HepG2 (cell line): ENCODE measurements at regions not wholly inside any gene's neighbourhood (a gene's known extent, or its start where the extent isn't known, plus 50 kb on each side); places are given as distances from the start of the nearest gene placed in this dataset.
"Not testable (repeated sequence)": the region's sequence is repeated elsewhere in the genome, so short reads cannot be mapped to it uniquely, and the experiment has no call there.

Experiments
- ATAC-seq: fragments of 200-7000 bp; cut with Tn5 transposase; 3 replicates; pipeline ENCODE4 v1.9.1; 2020; ENCODE audit warnings: mild to moderate bottlenecking, moderate library complexity
- BruUV-seq: library from RNA; stranded (reverse); fragments of 400-500 nt; replicated peaks from 2 replicates; lab custom pipeline; 2021; lab: Mats Ljungman, UMichigan
- CTCF ChIA-PET: fragments of 300-600 bp; formaldehyde crosslinking; extraction: SDS; loops from one replicate; lab custom pipeline; 2021; ENCODE audit warnings: low total read pairs, inconsistent platforms, low intra/inter-chr PET ratio; lab: Yijun Ruan, JAX
- POLR2A ChIA-PET: fragments of 350-600 bp; sonication (Branson Sonifier 250); formaldehyde crosslinking; loops from one replicate; lab custom pipeline; 2020; ENCODE audit warnings: antibody characterized with exemption, inconsistent platforms; lab: Yijun Ruan, JAX
- DNase-seq: peaks from one replicate; pipeline ENCODE4 v3.0.0-alpha.2; 2015; ENCODE audit warnings: low spot score
- FAIRE-seq: peaks from 3 replicates; lab custom pipeline; 2011; peaks lifted over from hg19 to GRCh38; lab: Jason Lieb, UNC
- H2AFZ ChIP-seq: one replicate; pipeline ENCODE4 v1.6.1; 2011; ENCODE audit warnings: low read length, inconsistent platforms
- H3K27ac ChIP-seq: fragments of 300-600 bp; 3 replicates; pipeline ENCODE4 v1.8.0; 2011; ENCODE audit warnings: mixed run types, mild to moderate bottlenecking, mixed read lengths, low read length, inconsistent platforms; ENCODE audit not compliant: insufficient read depth; ENCODE audit errors: extremely low read length
- H3K27me3 ChIP-seq, 2 experiments: fragments of 200-600 bp in 1 of 2; 2 replicates in 1 of 2; 3 replicates in 1 of 2; pipeline versions ENCODE4 v1.6.0 to v1.8.0; 2011; ENCODE audit warnings: low read length in 2 of 2, mild to moderate bottlenecking in 2 of 2, moderate library complexity in 2 of 2, inconsistent platforms in 1 of 2; ENCODE audit not compliant: insufficient read depth in 2 of 2, control insufficient read depth in 1 of 2
- H3K36me3 ChIP-seq, 2 experiments: fragments of 200-600 bp in 1 of 2; replicated peaks in 1 of 2; 2 replicates in 1 of 2; 3 replicates in 1 of 2; pipeline versions ENCODE4 v1.5.1 to v1.8.0; 2011; ENCODE audit warnings: low read length in 2 of 2, inconsistent platforms in 1 of 2; ENCODE audit not compliant: insufficient read depth in 2 of 2, control insufficient read depth in 1 of 2
- H3K4me1 ChIP-seq: 2 replicates; pipeline ENCODE4 v1.5.1; 2012; ENCODE audit warnings: low read length, inconsistent platforms; ENCODE audit not compliant: insufficient read depth
- H3K4me2 ChIP-seq: 2 replicates; pipeline ENCODE4 v1.6.0; 2011; ENCODE audit warnings: low read depth, low read length, inconsistent platforms
- H3K4me3 ChIP-seq, 3 experiments: fragments of 200-600 bp in 1 of 3; sonication (generic), shearing (Covaris generic) in 1 of 3; replicated peaks in 1 of 3; 2 replicates each; pipeline ENCODE4 v1.5.1; 2011 to 2016; ENCODE audit warnings: low read length in 3 of 3, inconsistent platforms in 2 of 3, low read depth in 2 of 3, mild to moderate bottlenecking in 2 of 3, control low read depth in 1 of 3, mixed read lengths in 1 of 3; ENCODE audit not compliant: insufficient read depth in 1 of 3
- H3K79me2 ChIP-seq: one replicate; pipeline ENCODE4 v1.6.1; 2011; ENCODE audit warnings: low read length, inconsistent platforms; ENCODE audit not compliant: insufficient read depth
- H3K9ac ChIP-seq: 2 replicates; pipeline ENCODE4 v1.6.0; 2011; ENCODE audit warnings: mild to moderate bottlenecking, low read depth, low read length, inconsistent platforms; ENCODE audit not compliant: insufficient read depth
- H3K9me3 ChIP-seq: 2 replicates; pipeline ENCODE4 v1.5.1; 2012; ENCODE audit warnings: mild to moderate bottlenecking, low read length
- H4K20me1 ChIP-seq: 2 replicates; pipeline ENCODE4 v1.6.0; 2011; ENCODE audit warnings: inconsistent platforms, mild to moderate bottlenecking, low read length, moderate library complexity; ENCODE audit not compliant: insufficient read depth
- NCOA1 ChIP-seq: sonication (generic); formaldehyde crosslinking; IDR thresholded peaks from 2 replicates; pipeline ENCODE4 v1.9.0; 2021; ENCODE audit warnings: missing genetic modification reagents
- SMAD1 ChIP-seq: sonication (generic); formaldehyde crosslinking; IDR thresholded peaks from 2 replicates; pipeline ENCODE4 v1.4.0; 2020; ENCODE audit warnings: missing genetic modification reagents, low read depth, mild to moderate bottlenecking, borderline replicate concordance
- WGBS: methylation state at CpG from one replicate; pipeline ENCODE4 v1.1.6; 2017; ENCODE audit warnings: low lambda C conversion rate; 5-methylcytosine and 5-hydroxymethylcytosine counted together
- in situ Hi-C: cut with HindIII; loops from 2 replicates; pipeline ENCODE4 v1.10.0; 2017; ENCODE audit warnings: low pct_unique_long_range_greater_than_20kb; ENCODE audit not compliant: extremely low pct_ligation_motif_present
- intact Hi-C: fragments of 100-400 bp; cut with micrococcal nuclease; formaldehyde crosslinking; loops from one replicate; pipeline ENCODE4 v1.10.0; 2022; ENCODE audit not compliant: unreplicated experiment
- TF ChIP-seq, protein P1 (sequence below): sonication (generic); formaldehyde crosslinking; IDR thresholded peaks from 2 replicates; pipeline ENCODE4 v1.4.0; 2020; ENCODE audit warnings: missing genetic modification reagents, mild to moderate bottlenecking, borderline replicate concordance
- TF ChIP-seq, protein P2 (sequence below): sonication (generic); formaldehyde crosslinking; IDR thresholded peaks from 2 replicates; pipeline ENCODE4 v1.4.0; 2020; ENCODE audit warnings: low read depth, missing genetic modification reagents

DNA sequence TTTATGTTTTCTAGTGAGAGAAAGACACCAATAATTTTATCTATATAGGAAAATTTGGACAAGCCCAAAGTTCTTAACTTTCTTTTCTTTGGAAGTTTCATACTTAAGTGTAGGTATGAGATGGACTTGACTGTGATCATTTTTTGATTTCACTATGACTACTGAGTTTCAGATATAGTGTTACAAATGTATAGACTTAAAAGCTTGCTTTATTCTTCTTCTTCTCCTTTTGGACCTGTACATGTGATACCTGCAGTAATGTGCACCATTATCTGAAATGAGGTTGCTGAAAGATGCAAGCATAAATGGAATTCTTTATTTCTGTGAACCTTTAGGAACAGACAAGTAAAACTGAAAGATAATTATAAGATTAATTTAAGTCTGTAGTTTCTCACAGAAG lies 743.4 kb upstream of the AMELY start (continued):
- TF ChIP-seq, protein P1, sequence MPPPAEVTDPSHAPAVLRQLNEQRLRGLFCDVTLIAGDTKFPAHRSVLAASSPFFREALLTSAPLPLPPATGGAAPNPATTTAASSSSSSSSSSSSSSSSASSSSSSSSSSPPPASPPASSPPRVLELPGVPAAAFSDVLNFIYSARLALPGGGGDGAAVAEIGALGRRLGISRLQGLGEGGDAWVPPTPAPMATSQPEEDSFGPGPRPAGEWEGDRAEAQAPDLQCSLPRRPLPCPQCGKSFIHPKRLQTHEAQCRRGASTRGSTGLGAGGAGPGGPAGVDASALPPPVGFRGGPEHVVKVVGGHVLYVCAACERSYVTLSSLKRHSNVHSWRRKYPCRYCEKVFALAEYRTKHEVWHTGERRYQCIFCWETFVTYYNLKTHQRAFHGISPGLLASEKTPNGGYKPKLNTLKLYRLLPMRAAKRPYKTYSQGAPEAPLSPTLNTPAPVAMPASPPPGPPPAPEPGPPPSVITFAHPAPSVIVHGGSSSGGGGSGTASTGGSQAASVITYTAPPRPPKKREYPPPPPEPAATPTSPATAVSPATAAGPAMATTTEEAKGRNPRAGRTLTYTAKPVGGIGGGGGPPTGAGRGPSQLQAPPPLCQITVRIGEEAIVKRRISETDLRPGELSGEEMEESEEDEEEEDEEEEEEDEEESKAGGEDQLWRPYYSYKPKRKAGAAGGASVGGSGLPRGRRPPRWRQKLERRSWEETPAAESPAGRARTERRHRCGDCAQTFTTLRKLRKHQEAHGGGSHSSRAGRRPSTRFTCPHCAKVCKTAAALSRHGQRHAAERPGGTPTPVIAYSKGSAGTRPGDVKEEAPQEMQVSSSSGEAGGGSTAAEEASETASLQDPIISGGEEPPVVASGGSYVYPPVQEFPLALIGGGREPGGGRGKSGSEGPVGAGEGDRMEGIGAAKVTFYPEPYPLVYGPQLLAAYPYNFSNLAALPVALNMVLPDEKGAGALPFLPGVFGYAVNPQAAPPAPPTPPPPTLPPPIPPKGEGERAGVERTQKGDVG (CRISPR knock-in tag) = no peak
- TF ChIP-seq, protein P2, sequence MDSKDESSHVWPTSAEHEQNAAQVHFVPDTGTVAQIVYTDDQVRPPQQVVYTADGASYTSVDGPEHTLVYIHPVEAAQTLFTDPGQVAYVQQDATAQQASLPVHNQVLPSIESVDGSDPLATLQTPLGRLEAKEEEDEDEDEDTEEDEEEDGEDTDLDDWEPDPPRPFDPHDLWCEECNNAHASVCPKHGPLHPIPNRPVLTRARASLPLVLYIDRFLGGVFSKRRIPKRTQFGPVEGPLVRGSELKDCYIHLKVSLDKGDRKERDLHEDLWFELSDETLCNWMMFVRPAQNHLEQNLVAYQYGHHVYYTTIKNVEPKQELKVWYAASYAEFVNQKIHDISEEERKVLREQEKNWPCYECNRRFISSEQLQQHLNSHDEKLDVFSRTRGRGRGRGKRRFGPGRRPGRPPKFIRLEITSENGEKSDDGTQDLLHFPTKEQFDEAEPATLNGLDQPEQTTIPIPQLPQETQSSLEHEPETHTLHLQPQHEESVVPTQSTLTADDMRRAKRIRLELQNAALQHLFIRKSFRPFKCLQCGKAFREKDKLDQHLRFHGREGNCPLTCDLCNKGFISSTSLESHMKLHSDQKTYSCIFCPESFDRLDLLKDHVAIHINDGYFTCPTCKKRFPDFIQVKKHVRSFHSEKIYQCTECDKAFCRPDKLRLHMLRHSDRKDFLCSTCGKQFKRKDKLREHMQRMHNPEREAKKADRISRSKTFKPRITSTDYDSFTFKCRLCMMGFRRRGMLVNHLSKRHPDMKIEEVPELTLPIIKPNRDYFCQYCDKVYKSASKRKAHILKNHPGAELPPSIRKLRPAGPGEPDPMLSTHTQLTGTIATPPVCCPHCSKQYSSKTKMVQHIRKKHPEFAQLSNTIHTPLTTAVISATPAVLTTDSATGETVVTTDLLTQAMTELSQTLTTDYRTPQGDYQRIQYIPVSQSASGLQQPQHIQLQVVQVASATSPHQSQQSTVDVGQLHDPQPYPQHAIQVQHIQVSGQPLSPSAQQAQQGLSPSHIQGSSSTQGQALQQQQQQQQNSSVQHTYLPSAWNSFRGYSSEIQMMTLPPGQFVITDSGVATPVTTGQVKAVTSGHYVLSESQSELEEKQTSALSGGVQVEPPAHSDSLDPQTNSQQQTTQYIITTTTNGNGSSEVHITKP = no peak
- no peak for TF ChIP-seq NCOA1 (CRISPR knock-in tag)
- TF ChIP-seq SMAD1 (CRISPR knock-in tag) = no peak

DNA sequence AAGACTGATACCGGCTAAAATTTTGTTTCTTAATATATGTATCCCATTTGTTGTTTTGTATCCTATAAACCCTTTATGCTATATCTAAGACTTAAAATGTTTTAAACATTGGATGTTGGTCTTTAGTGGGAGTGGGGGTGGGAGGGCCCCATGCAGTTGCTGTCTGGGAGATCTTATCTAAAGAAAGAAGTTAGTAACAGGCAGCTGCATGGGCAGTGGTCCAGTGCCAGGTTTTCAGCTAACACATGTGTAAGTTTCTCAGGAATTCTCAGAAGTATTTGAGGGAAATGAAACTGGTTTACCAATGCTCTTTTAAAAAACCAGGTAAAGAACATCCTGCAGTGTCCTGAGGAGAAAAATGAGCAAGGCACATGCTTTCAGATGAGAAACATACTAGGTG lies 738.3 kb upstream of the AMELY start:
- intact Hi-C loops, CTCF ChIA-PET, H3K9ac ChIP-seq, H3K4me3 ChIP-seq, BruUV-seq, H3K36me3 ChIP-seq, H3K27me3 ChIP-seq, H4K20me1 ChIP-seq, H3K4me2 ChIP-seq, DNase-seq, H2AFZ ChIP-seq, FAIRE-seq, POLR2A ChIA-PET, in situ Hi-C loops, H3K9me3 ChIP-seq, ATAC-seq, H3K79me2 ChIP-seq, H3K4me1 ChIP-seq, H3K27ac ChIP-seq: not testable (repeated sequence)
- 5% methylated on average over 1 of the region's 1 CpG for WGBS
